ENCODE measurements at regions not wholly inside any gene's neighbourhood (a gene's known extent, or its start where the extent isn't known, plus 50 kb on each side); places are given as distances from the start of the nearest gene placed in this dataset.
"Not testable (repeated sequence)": the region's sequence is repeated elsewhere in the genome, so short reads cannot be mapped to it uniquely, and the experiment has no call there.

GRCh38 chr13:50235604-50236342 is 220.5 kb downstream of the KCNRG start:
- no peak for DNase-seq

GRCh38 chr13:50236898-50237318 is 221.7 kb downstream of the KCNRG start:
- DNase-seq = no peak

GRCh38 chr13:50238922-50239321 is 223.7 kb downstream of the KCNRG start:
- DNase-seq = no peak

- DNase-seq = no peak
Observed at GRCh38 chr13:50241479-50241878, 226.2 kb downstream of the KCNRG start.

GRCh38 chr13:50243931-50244330 is 228.7 kb downstream of the KCNRG start:
- DNase-seq = no peak

GRCh38 chr13:50244355-50244712 is 229.1 kb downstream of the KCNRG start:
- DNase-seq = no peak

GRCh38 chr13:50244713-50245574 is 229.7 kb downstream of the KCNRG start:
- DNase-seq = no peak

GRCh38 chr13:50247223-50247622 is 232.0 kb downstream of the KCNRG start:
- no peak for DNase-seq

GRCh38 chr13:50248516-50249143 is 233.4 kb downstream of the KCNRG start:
- DNase-seq = no peak

GRCh38 chr13:50249144-50249521 is 233.9 kb downstream of the KCNRG start:
- no peak for DNase-seq

- no peak for DNase-seq
Observed at GRCh38 chr13:50250401-50250800, 235.2 kb downstream of the KCNRG start.

GRCh38 chr13:50255639-50256038 is 240.4 kb downstream of the KCNRG start:
- DNase-seq = no peak

GRCh38 chr13:50256536-50257321 is 241.5 kb downstream of the KCNRG start:
- DNase-seq = not testable (repeated sequence)

GRCh38 chr13:50257646-50258045 is 242.4 kb downstream of the KCNRG start:
- DNase-seq = no peak

GRCh38 chr13:50261130-50261901 is 246.1 kb downstream of the KCNRG start:
- DNase-seq = no peak

GRCh38 chr13:50267066-50267465 is 251.8 kb downstream of the KCNRG start:
- DNase-seq = no peak

GRCh38 chr13:50267917-50268316 is 252.7 kb downstream of the KCNRG start:
- DNase-seq = no peak

GRCh38 chr13:50268500-50268899 is 253.3 kb downstream of the KCNRG start:
- no peak for DNase-seq

GRCh38 chr13:50274181-50274580 is 258.9 kb downstream of the KCNRG start:
- no peak for DNase-seq

GRCh38 chr13:50275392-50276063 is 260.3 kb downstream of the KCNRG start:
- DNase-seq = no peak

GRCh38 chr13:50276550-50276949 is 261.3 kb downstream of the KCNRG start:
- no peak for DNase-seq

- DNase-seq = no peak
Observed at GRCh38 chr13:50277127-50277526, 261.9 kb downstream of the KCNRG start.
